ENCODE measurements at regions not wholly inside any gene's neighbourhood (a gene's known extent, or its start where the extent isn't known, plus 50 kb on each side); places are given as distances from the start of the nearest gene placed in this dataset.

GRCh38 chr1:192439373-192440025 lies 122.7 kb downstream of the RGS21 start:
- H3K56ac ChIP-seq (replicated peaks; ENCODE audit: insufficient read length, low read depth, low read length) = no peak overlapping the region
- no peak overlapping the region for H3K27ac ChIP-seq (ENCODE audit: low read depth, low read length)
- FAIRE-seq (no peak), DNase-seq (ENCODE audit: low read depth in 1 of 2, low spot score in 2 of 2) (no peak)
- no peaks in the 10 kb centered on the region for H4K20me1 ChIP-seq (replicated peaks in 1 of 2; ENCODE audit: control insufficient read depth in 1 of 2, insufficient read depth in 2 of 2, low read length in 2 of 2)
- no peaks in the 10 kb centered on the region for H3K9me3 ChIP-seq (ENCODE audit: insufficient read depth in 2 of 2, low read depth in 1 of 2, low read length in 1 of 2)
- H3K14ac ChIP-seq (ENCODE audit: insufficient read length) = no peak overlapping the region
- no peak overlapping the region for H2BK5ac ChIP-seq (ENCODE audit: low read depth, low read length)
- H3K9ac ChIP-seq (replicated peaks in 1 of 4; ENCODE audit: extremely low read depth in 1 of 4, low read depth in 3 of 4, low read length in 3 of 4) = no peak overlapping the region; a peak in 1 of 7 replicates
- H4K91ac ChIP-seq (replicated peaks; ENCODE audit: insufficient read length, low read length) = no peak overlapping the region
- H2AK5ac ChIP-seq (ENCODE audit: low read depth, low read length) = no peak overlapping the region
- POLR2A ChIA-PET (ENCODE audit: partially characterized antibody) = no interaction called here
- H3K4ac ChIP-seq (replicated peaks; ENCODE audit: insufficient read length, low read depth, low read length) = no peak overlapping the region
- H2BK15ac ChIP-seq (ENCODE audit: low read length) = no peak overlapping the region
- 0 out of 2 replicates have a peak overlapping the region, but pooled peaks have one; percentile 25 for H2AFZ ChIP-seq (ENCODE audit: low read length)
- H2BK20ac ChIP-seq (ENCODE audit: low read length) = no peak overlapping the region
- no peak overlapping the region for H3K18ac ChIP-seq (ENCODE audit: extremely low read depth, low read length)
- no peaks in the 10 kb centered on the region; the same call in 1 of the 2 replicates for H3K23me2 ChIP-seq (ENCODE audit: low read depth, low read length)
- WGBS, 2 experiments (ENCODE audit: extremely low coverage in 1 of 2, insufficient coverage in 1 of 2, insufficient read length in 1 of 2, insufficient replicate concordance in 2 of 2, low coverage in 1 of 2, low lambda C conversion rate in 2 of 2, missing lambda C conversion rate in 1 of 2) = 98% methylated on average over 6 of the region's 6 CpGs; no CpG with 5 or more reads in 1 of the 2 experiments
- H3K27me3 ChIP-seq (replicated peaks in 1 of 4; ENCODE audit: control insufficient read depth in 3 of 4, extremely low read depth in 1 of 4, insufficient read depth in 3 of 4, low read length in 3 of 4) = no peaks in the 10 kb centered on the region
- H4K8ac ChIP-seq (ENCODE audit: extremely low read depth, insufficient read depth, low read length) = no peak overlapping the region
- no peak overlapping the region for H3K4me3 ChIP-seq (ENCODE audit: extremely low read depth in 1 of 4, insufficient read depth in 2 of 4, low read depth in 3 of 4, low read length in 4 of 4)
- no peak overlapping the region for H4K5ac ChIP-seq (ENCODE audit: insufficient read length, low read depth, low read length)
- no peak overlapping the region for H3K23ac ChIP-seq (ENCODE audit: insufficient read length)
- H3K79me1 ChIP-seq (ENCODE audit: low read depth, low read length) = no peaks in the 10 kb centered on the region
- H3K79me2 ChIP-seq (ENCODE audit: control insufficient read depth in 1 of 2, insufficient read depth in 2 of 2, low read length in 2 of 2) = no peaks in the 10 kb centered on the region
- no peaks in the 10 kb centered on the region for H3K36me3 ChIP-seq (ENCODE audit: control insufficient read depth in 2 of 4, insufficient read depth in 4 of 4, low read length in 3 of 4)
- H3K4me2 ChIP-seq (ENCODE audit: insufficient read depth in 1 of 2, low read depth in 2 of 2, low read length in 2 of 2) = no peak overlapping the region
- no peak overlapping the region for H2BK120ac ChIP-seq (replicated peaks; ENCODE audit: low read depth, low read length)
- H2BK12ac ChIP-seq (ENCODE audit: low read depth, low read length) = no peak overlapping the region
- CTCF ChIA-PET (ENCODE audit: partially characterized antibody) = interaction anchor here (0.7 kb wide), 1 partner anchor 445 kb away, joined by 3 read pairs; no protein-coding TSS in a partner anchor
- TF ChIP-seq POLR2A (IDR thresholded peaks at IDR 0.05; ENCODE audit: control extremely low read depth in 1 of 2, low read depth in 2 of 2, low read length in 2 of 2) (no peak), MAFK (IDR thresholded peaks at IDR 0.05; ENCODE audit: low read depth, low read length) (no peak), NANOG (IDR thresholded peaks at IDR 0.05; ENCODE audit: insufficient read depth, low read depth, low read length, poor library complexity, severe bottlenecking) (no peak), TBP (IDR thresholded peaks at IDR 0.05; ENCODE audit: low read depth, low read length) (no peak), NRF1 (IDR thresholded peaks at IDR 0.05; ENCODE audit: low read depth, low read length) (no peak), BRCA1 (IDR thresholded peaks at IDR 0.05; ENCODE audit: low read depth, low read length) (no peak), POU5F1 (IDR thresholded peaks at IDR 0.05; ENCODE audit: low read depth, low read length) (no peak)
- no peaks in the 10 kb centered on the region for H3K4me1 ChIP-seq (replicated peaks in 1 of 4; ENCODE audit: control insufficient read depth in 3 of 4, insufficient read depth in 4 of 4, low read length in 3 of 4)

Measured in H1 (cell line).